Right lobe of liver (tissue), 6 donors: ENCODE measurements at regions not wholly inside any gene's neighbourhood (a gene's known extent, or its start where the extent isn't known, plus 50 kb on each side); places are given as distances from the start of the nearest gene placed in this dataset.

Experiments used
- ATAC-seq, 4 donors: fragments of 200-7000 bp; cut with Tn5 transposase; one replicate each; pipeline ENCODE4 v1.9.1; 2020; ENCODE audit warnings: mild to moderate bottlenecking in 4 of 4, moderate library complexity in 4 of 4
- DNase-seq, 3 donors: peaks; one replicate each; pipeline ENCODE4 v3.0.0-alpha.2; 2020
- H3K27ac ChIP-seq, 3 donors: fragments of 200-600 bp; one replicate each; pipeline ENCODE4 v1.8.0; 2022
- H3K27me3 ChIP-seq, 2 donors: fragments of 200-600 bp; one replicate each; pipeline ENCODE4 v1.8.0; 2022
- H3K36me3 ChIP-seq, 4 donors: fragments of 200-600 bp; sonication (generic) in 1 of 4; one replicate each; pipeline versions ENCODE4 v1.5.1 to v1.8.0; 2017 to 2022; ENCODE audit warnings: control low read depth in 1 of 4
- H3K4me1 ChIP-seq, 4 donors: fragments of 200-600 bp; sonication (generic) in 1 of 4; one replicate each; pipeline versions ENCODE4 v1.5.1 to v1.8.0; 2017 to 2022; ENCODE audit warnings: control low read depth in 1 of 4
- H3K4me3 ChIP-seq, 3 donors: fragments of 200-600 bp; one replicate each; pipeline ENCODE4 v1.8.0; 2022
- H3K9me3 ChIP-seq, 4 donors: fragments of 200-600 bp; sonication (generic) in 1 of 4; one replicate each; pipeline versions ENCODE4 v1.5.1 to v1.8.0; 2017 to 2022; ENCODE audit warnings: control low read depth in 1 of 4
- CTCF ChIP-seq, 4 donors: fragments of 200-600 bp in 3 of 4; fragments of 450-650 bp in 1 of 4; IDR thresholded peaks; one replicate each; pipeline versions ENCODE4 v1.5.1 to v1.8.0; 2016 to 2022; ENCODE audit warnings: antibody characterized with exemption in 4 of 4, mild to moderate bottlenecking in 2 of 4
- POLR2A ChIP-seq: fragments of 450-650 bp; IDR thresholded peaks from one replicate; pipeline ENCODE4 v1.6.1; 2017; ENCODE audit warnings: antibody characterized with exemption, mild to moderate bottlenecking
- WGBS: methylation state at CpG from one replicate; pipeline ENCODE4 v1.1.6; 2018; ENCODE audit warnings: low coverage, low lambda C conversion rate; ENCODE audit not compliant: insufficient coverage; ENCODE audit errors: missing lambda C conversion rate; 5-methylcytosine and 5-hydroxymethylcytosine counted together
- intact Hi-C, 2 donors: fragments of 100-400 bp; cut with DNase I; formaldehyde crosslinking; loops; one replicate each; pipeline versions ENCODE4 v1.11.2 to v1.14.1; 2022
- donor health status: DM: no; HTN: yes; CAD: no.
- donor health status: DM: no; HTN: no; CAD: no.
- donor health status: DM: no; HTN: no; CAD: no.
- donor health status: DM: no; HTN: yes; CAD: no.
- donor health status: DM: no; HTN: yes; CAD: no.

- H3K4me3 ChIP-seq: no peak overlapping the region
- H3K27me3 ChIP-seq: no peaks in the 10 kb centered on the region
- H3K27ac ChIP-seq: no peak overlapping the region
- ATAC-seq: no peak
- H3K36me3 ChIP-seq: no peaks in the 10 kb centered on the region
- intact Hi-C loops: no loop called here
- TF ChIP-seq POLR2A (no peak), CTCF (IDR thresholded peaks at IDR 0.05) (no peak)
- H3K9me3 ChIP-seq: no peaks in the 10 kb centered on the region
- 52% methylated on average over 5 of the region's 7 CpGs for WGBS
- peaks cover 0 to 41% (median 13%) of the 10 kb centered on the region in 4 donors for H3K4me1 ChIP-seq
- DNase-seq: no peak
Measured at GRCh38 chr3:187943677-187944389, 198.6 kb upstream of the BCL6 start.

- Histone ChIP-seq H3K27ac (no peak overlapping the region), H3K27me3 (no peaks in the 10 kb centered on the region), H3K36me3 (no peaks in the 10 kb centered on the region), H3K4me3 (no peak overlapping the region), H3K9me3 (no peaks in the 10 kb centered on the region), H3K4me1 (peaks cover 0 to 43% (median 13%) of the 10 kb centered on the region in 4 donors)
- DNase-seq (no peak), ATAC-seq (no peak)
- WGBS: 85% methylated on average over 9 of the region's 10 CpGs
- TF ChIP-seq POLR2A (no peak), CTCF (IDR thresholded peaks at IDR 0.05) (no peak)
- intact Hi-C loops: no loop called here
Measured at GRCh38 chr3:187944390-187945179, 199.3 kb upstream of the BCL6 start.

GRCh38 chr3:187945374-187945773 lies 200.1 kb upstream of the BCL6 start:
- intact Hi-C loops: no loop called here
- DNase-seq: no peak

DNA sequence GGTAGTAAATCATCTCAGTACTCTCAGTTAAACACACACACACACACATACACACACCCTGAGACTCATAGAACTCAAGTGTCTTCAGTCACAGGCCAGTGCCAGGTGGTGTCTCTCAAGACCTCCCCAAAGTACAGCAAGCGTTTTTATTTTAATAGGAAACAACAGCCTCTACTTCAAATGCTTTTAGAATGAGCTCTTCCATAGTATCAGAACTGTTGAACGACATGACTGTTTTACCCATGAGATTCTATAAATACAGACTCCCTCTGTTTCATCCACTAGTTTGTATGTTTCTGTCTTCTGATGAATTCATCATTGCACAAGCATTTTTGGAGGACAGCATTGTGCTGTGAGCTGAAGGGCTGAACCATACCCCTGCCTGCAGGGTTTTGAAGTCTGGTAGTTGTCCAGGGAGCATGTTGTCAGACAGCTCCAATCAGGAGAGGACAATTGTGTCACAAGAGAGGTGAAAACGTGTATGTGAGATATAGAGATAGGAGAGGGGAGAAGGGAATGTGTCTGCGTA lies 201.0 kb upstream of the BCL6 start:
- Histone ChIP-seq H3K27me3 (no peaks in the 10 kb centered on the region), H3K4me1 (peaks cover 0 to 41% (median 11%) of the 10 kb centered on the region in 4 donors), H3K36me3 (no peaks in the 10 kb centered on the region), H3K4me3 (no peak overlapping the region), H3K9me3 (no peaks in the 10 kb centered on the region), H3K27ac (no peak overlapping the region)
- DNase-seq (no peak), ATAC-seq (peak in 1 of 4 donors; percentile 39)
- WGBS: 68% methylated on average over 4 of the region's 4 CpGs
- intact Hi-C loops: no loop called here
- TF ChIP-seq CTCF (IDR thresholded peaks at IDR 0.05): no peak
- no peak for TF ChIP-seq POLR2A

More at GRCh38 chr3:187945374-187945773, 200.1 kb upstream of the BCL6 start:
- no peak for ATAC-seq
- H3K27ac ChIP-seq: no peak overlapping the region
- TF ChIP-seq POLR2A: no peak
- 94% methylated on average over 2 of the region's 2 CpGs for WGBS
- H3K4me1 ChIP-seq: peaks cover 0 to 43% (median 13%) of the 10 kb centered on the region in 4 donors
- no peak overlapping the region for H3K4me3 ChIP-seq
- H3K9me3 ChIP-seq: no peaks in the 10 kb centered on the region
- no peaks in the 10 kb centered on the region for H3K27me3 ChIP-seq
- H3K36me3 ChIP-seq: no peaks in the 10 kb centered on the region

DNA sequence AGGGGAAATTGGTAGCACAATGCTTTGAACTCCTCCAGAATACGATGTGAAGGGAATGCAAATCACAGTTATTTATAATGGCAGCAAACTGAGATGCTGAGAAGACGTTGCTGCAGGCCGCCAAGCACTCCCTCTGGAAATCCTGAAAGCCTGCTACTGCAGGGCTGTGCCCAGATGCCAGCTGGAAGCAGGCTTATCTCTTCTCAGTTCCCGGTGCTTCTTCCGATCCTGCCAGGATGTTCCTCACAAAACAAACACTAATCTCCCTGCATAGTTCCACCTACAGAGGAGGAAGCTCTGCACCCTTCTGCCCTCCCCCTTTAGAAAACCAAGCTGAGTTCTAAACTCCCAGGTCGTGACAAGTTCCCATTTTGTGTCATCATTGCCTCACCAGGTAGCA lies 201.7 kb upstream of the BCL6 start:
- Histone ChIP-seq H3K27me3 (no peaks in the 10 kb centered on the region), H3K4me1 (peaks cover 0 to 41% (median 9%) of the 10 kb centered on the region in 4 donors), H3K9me3 (no peaks in the 10 kb centered on the region), H3K27ac (no peak overlapping the region), H3K4me3 (no peak overlapping the region), H3K36me3 (no peaks in the 10 kb centered on the region)
- WGBS: 7% methylated on average over 2 of the region's 6 CpGs
- intact Hi-C loops: no loop called here
- DNase-seq (peak in 2 of 3 donors; percentile 42 to 68), ATAC-seq (peak; percentile 73 to 88 (median 84))
- TF ChIP-seq CTCF (IDR thresholded peaks at IDR 0.05): no peak
- no peak for TF ChIP-seq POLR2A
